LNCaP clone FGC (cell line): ENCODE measurements at regions not wholly inside any gene's neighbourhood (a gene's known extent, or its start where the extent isn't known, plus 50 kb on each side); places are given as distances from the start of the nearest gene placed in this dataset.

Experiments used
- DNase-seq: peaks from one replicate; pipeline ENCODE4 v3.0.0-alpha.2; 2011; ENCODE audit warnings: low read depth
- H3K4me3 ChIP-seq: 2 replicates; pipeline ENCODE4 v1.5.1; 2011; ENCODE audit warnings: mild to moderate bottlenecking, low read depth, low read length, control low read depth
- CTCF ChIP-seq: IDR thresholded peaks from 2 replicates; pipeline ENCODE4 v1.5.1; 2012; ENCODE audit warnings: mild to moderate bottlenecking; ENCODE audit not compliant: control insufficient read depth, insufficient read depth; ENCODE audit errors: extremely low read depth

GRCh38 chr6:82033631-82034211 lies 213.8 kb downstream of the IBTK start:
- no peak for TF ChIP-seq CTCF

GRCh38 chr6:82032444-82032843 lies 215.1 kb downstream of the IBTK start:
- H3K4me3 ChIP-seq = no peak overlapping the region
- no peak for DNase-seq
- no peak for TF ChIP-seq CTCF

More at GRCh38 chr6:82033631-82034211, 213.8 kb downstream of the IBTK start:
- no peak overlapping the region for H3K4me3 ChIP-seq
- DNase-seq = no peak

- DNase-seq = no peak
- TF ChIP-seq CTCF = no peak
These were observed 216.6 kb downstream of the IBTK start for GRCh38 chr6:82030761-82031503.

GRCh38 chr6:82030301-82030700 lies 217.2 kb downstream of the IBTK start:
- no peak overlapping the region for H3K4me3 ChIP-seq
- no peak for TF ChIP-seq CTCF
- DNase-seq = peak; percentile 86

More at GRCh38 chr6:82030761-82031503, 216.6 kb downstream of the IBTK start:
- H3K4me3 ChIP-seq = no peak overlapping the region

GRCh38 chr6:82025271-82025670 lies 222.3 kb downstream of the IBTK start:
- no peak for DNase-seq

GRCh38 chr6:82022614-82023129 lies 224.9 kb downstream of the IBTK start:
- no peak overlapping the region for H3K4me3 ChIP-seq
- TF ChIP-seq CTCF = no peak
- no peak for DNase-seq

More at GRCh38 chr6:82025271-82025670, 222.3 kb downstream of the IBTK start:
- TF ChIP-seq CTCF = no peak
- no peak overlapping the region for H3K4me3 ChIP-seq
